ENCODE measurements at regions not wholly inside any gene's neighbourhood (a gene's known extent, or its start where the extent isn't known, plus 50 kb on each side); places are given as distances from the start of the nearest gene placed in this dataset.

DNA sequence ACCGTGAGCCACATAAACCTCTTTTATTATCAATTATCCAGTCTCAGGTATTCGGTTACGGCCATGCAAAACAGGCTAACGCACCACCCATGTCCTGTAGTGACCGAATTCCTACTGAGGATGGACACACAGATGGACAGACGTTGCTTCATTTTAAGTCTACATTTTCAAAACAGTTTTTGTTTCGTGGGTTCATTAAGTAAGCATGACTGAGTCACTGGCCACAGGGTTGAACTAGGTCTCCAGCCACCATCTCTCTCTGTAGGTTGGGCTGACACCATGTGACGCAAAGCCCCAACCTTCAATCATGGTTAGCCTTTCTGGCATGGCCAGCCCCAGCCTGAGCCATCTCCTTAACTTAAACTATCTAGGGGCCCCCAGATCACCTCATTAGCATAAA, 110.0 kb upstream of the SLC22A23 start:
- TF ChIP-seq, protein P1, sequence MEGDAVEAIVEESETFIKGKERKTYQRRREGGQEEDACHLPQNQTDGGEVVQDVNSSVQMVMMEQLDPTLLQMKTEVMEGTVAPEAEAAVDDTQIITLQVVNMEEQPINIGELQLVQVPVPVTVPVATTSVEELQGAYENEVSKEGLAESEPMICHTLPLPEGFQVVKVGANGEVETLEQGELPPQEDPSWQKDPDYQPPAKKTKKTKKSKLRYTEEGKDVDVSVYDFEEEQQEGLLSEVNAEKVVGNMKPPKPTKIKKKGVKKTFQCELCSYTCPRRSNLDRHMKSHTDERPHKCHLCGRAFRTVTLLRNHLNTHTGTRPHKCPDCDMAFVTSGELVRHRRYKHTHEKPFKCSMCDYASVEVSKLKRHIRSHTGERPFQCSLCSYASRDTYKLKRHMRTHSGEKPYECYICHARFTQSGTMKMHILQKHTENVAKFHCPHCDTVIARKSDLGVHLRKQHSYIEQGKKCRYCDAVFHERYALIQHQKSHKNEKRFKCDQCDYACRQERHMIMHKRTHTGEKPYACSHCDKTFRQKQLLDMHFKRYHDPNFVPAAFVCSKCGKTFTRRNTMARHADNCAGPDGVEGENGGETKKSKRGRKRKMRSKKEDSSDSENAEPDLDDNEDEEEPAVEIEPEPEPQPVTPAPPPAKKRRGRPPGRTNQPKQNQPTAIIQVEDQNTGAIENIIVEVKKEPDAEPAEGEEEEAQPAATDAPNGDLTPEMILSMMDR (IDR thresholded peaks at IDR 0.05; ENCODE audit: low read depth, low read length): no peak
- TF ChIP-seq, protein P2, sequence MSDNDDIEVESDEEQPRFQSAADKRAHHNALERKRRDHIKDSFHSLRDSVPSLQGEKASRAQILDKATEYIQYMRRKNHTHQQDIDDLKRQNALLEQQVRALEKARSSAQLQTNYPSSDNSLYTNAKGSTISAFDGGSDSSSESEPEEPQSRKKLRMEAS (IDR thresholded peaks at IDR 0.05; ENCODE audit: low read depth, low read length): no peak
- TF ChIP-seq POLR2A (IDR thresholded peaks at IDR 0.05; ENCODE audit: extremely low read depth, insufficient read length): no peak
- TF ChIP-seq MYC (IDR thresholded peaks at IDR 0.05; ENCODE audit: low read depth, low read length): no peak

Data from NB4 (cell line).